GM23248 (cell line): ENCODE measurements at regions not wholly inside any gene's neighbourhood (a gene's known extent, or its start where the extent isn't known, plus 50 kb on each side); places are given as distances from the start of the nearest gene placed in this dataset.

Source experiments
- EZH2 ChIP-seq: fragments of 200-600 bp; sonication (generic); IDR thresholded peaks from 2 replicates; pipeline ENCODE4 v1.6.1; 2018; ENCODE audit warnings: antibody characterized with exemption, mild to moderate bottlenecking; ENCODE audit not compliant: insufficient read depth, poor library complexity, severe bottlenecking
- EZH2phosphoT487 ChIP-seq: fragments of 200-600 bp; sonication (generic); IDR thresholded peaks from 2 replicates; pipeline ENCODE4 v1.6.1; 2018; ENCODE audit warnings: antibody characterized with exemption, moderate library complexity, mild to moderate bottlenecking, low read depth; ENCODE audit not compliant: insufficient read depth

DNA sequence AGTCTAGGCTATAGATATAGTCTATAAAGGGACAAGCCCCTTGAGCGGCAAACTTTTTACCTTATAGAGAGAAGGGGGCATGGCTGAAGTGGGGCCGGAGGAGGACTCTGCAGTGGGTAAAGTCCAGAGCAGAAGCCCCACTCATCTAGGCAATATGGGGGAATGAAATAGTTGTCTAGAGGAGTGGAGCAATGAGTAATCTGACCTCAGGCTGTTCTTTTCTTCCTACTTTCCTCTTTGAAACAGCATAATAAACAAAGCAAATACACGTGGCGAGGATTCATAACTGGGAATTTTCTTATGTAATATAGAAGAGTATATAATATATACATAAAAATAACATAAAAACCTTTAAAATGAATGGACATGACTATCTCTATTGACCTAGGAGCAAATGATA is 546.4 kb upstream of the ZNF385D start:
- no peak for TF ChIP-seq EZH2
- no peak for TF ChIP-seq EZH2phosphoT487
